ENCODE measurements at regions not wholly inside any gene's neighbourhood (a gene's known extent, or its start where the extent isn't known, plus 50 kb on each side); places are given as distances from the start of the nearest gene placed in this dataset.

DNA sequence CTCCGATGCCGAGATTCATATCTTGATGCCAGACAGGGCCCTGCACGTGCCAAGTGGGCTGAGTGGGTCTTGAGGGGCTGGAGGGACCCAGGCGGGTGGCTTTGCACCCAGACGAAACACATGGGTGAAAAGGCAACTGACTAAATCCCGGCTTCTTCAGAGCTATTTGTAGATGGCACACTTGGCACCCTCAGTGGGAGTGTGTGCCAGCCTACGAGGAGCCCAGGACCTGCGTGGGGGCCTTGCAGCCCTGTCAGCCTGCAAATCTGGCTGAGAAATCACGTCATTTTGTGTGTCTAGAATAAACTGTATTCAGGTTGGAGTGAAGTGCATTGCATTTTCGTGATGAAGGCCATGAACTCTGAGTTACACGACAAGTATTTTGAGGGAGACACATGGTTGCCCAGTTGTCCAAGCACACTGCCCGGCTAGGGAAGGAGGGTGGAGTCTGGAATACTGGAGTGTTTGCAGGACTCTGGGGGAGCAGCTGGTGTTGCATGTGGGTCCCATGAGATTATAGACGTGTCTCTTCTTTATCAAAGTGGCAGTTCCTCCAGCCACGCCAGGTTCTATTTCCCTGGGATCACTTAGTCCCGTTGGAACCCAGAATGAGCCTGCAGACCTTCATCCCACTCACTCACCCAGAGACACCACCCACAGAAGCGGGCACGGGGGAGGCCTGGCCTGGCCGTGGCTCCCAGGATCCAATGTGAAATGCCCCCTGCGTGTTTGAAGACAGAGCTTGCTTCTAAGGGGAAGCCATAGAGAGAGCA lies 60.2 kb downstream of the DLL1 start:
- H3K27ac ChIP-seq (ENCODE audit: low read depth, low read length): no peak overlapping the region
- no peaks in the 10 kb centered on the region for H3K36me3 Mint-ChIP-seq (ENCODE audit: low read depth, unreplicated experiment)
- peaks cover 14% of the 10 kb centered on the region for H3K4me1 Mint-ChIP-seq (ENCODE audit: low read depth, unreplicated experiment)
- no peak overlapping the region for H3K9ac ChIP-seq (ENCODE audit: low read length)
- peaks cover 7% of the 10 kb centered on the region for H3K4me1 ChIP-seq (ENCODE audit: insufficient read depth, low read length)
- no peak overlapping the region for H3K4me3 ChIP-seq (ENCODE audit: insufficient read depth, low read depth, low read length)
- no peaks in the 10 kb centered on the region for H4K20me1 ChIP-seq (ENCODE audit: insufficient read depth, low read length)
- no peaks in the 10 kb centered on the region for H3K27me3 ChIP-seq (ENCODE audit: insufficient read depth, low read length)
- FAIRE-seq (no peak), DNase-seq (ENCODE audit: low read depth) (no peak)
- peak overlapping the region; percentile 82 for H3K27ac Mint-ChIP-seq (ENCODE audit: unreplicated experiment)
- H3K27me3 Mint-ChIP-seq (ENCODE audit: low read depth, unreplicated experiment): peaks cover 33% of the 10 kb centered on the region
- no peak overlapping the region for H3K4me3 Mint-ChIP-seq (ENCODE audit: unreplicated experiment)
- H3K9me3 Mint-ChIP-seq (ENCODE audit: unreplicated experiment): peaks cover 3% of the 10 kb centered on the region
- no peaks in the 10 kb centered on the region for H3K36me3 ChIP-seq (ENCODE audit: insufficient read depth, low read length)
- no peaks in the 10 kb centered on the region for H3K9me3 ChIP-seq (ENCODE audit: insufficient read depth, low read depth, low read length)
- H2AFZ ChIP-seq (ENCODE audit: low read depth, low read length): no peak overlapping the region
- H3K79me2 ChIP-seq (ENCODE audit: insufficient read depth, low read length): no peaks in the 10 kb centered on the region
- no peak for TF ChIP-seq EZH2 (IDR thresholded peaks at IDR 0.05; ENCODE audit: insufficient read depth, low read length)
- TF ChIP-seq, protein P1, sequence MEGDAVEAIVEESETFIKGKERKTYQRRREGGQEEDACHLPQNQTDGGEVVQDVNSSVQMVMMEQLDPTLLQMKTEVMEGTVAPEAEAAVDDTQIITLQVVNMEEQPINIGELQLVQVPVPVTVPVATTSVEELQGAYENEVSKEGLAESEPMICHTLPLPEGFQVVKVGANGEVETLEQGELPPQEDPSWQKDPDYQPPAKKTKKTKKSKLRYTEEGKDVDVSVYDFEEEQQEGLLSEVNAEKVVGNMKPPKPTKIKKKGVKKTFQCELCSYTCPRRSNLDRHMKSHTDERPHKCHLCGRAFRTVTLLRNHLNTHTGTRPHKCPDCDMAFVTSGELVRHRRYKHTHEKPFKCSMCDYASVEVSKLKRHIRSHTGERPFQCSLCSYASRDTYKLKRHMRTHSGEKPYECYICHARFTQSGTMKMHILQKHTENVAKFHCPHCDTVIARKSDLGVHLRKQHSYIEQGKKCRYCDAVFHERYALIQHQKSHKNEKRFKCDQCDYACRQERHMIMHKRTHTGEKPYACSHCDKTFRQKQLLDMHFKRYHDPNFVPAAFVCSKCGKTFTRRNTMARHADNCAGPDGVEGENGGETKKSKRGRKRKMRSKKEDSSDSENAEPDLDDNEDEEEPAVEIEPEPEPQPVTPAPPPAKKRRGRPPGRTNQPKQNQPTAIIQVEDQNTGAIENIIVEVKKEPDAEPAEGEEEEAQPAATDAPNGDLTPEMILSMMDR (IDR thresholded peaks at IDR 0.05; ENCODE audit: insufficient read depth, low read depth, low read length): no peak
- H3K4me2 ChIP-seq (ENCODE audit: low read length): no peak overlapping the region

DNA sequence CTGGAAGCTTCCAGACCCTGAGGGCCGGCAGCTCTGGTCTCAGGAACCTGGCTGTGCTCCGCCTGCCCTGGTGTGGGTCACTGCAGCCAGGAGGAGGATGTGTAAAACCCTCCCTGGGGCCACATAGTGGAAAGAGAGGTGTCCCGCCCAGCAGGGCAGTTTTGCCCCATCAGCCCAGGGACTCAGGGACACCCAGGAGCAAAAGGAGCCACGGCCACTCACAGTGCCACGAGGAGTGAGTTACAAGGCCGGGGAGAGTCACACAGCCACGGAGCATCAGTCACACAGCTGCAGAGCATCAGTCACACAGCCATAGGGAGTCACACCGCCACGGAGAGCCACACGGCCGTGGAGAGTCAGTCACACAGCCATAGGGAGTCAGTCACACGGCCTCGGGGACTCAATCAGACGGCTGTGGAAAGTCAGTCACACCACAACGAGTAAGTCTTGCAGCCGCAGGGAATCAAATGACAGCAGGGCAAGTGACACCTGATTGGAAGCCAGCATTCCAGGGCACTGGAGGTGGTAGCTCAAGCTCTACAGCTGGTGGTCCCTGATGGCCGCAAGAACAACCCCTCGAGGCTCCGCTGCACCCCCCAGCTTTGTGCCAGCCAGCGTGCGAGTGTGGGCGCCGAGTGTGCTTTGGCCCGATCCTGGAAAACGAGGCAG lies 60.9 kb downstream of the DLL1 start:
- Histone ChIP-seq H3K9ac (ENCODE audit: low read length) (no peak overlapping the region), H3K4me1 (ENCODE audit: insufficient read depth, low read length) (peaks cover 11% of the 10 kb centered on the region), H3K36me3 (ENCODE audit: insufficient read depth, low read length) (no peaks in the 10 kb centered on the region), H3K4me3 (ENCODE audit: insufficient read depth, low read depth, low read length) (no peak overlapping the region), H4K20me1 (ENCODE audit: insufficient read depth, low read length) (no peaks in the 10 kb centered on the region), H2AFZ (ENCODE audit: low read depth, low read length) (no peak overlapping the region), H3K79me2 (ENCODE audit: insufficient read depth, low read length) (no peaks in the 10 kb centered on the region), H3K27me3 (ENCODE audit: insufficient read depth, low read length) (no peaks in the 10 kb centered on the region), H3K4me2 (ENCODE audit: low read length) (no peak overlapping the region), H3K9me3 (ENCODE audit: insufficient read depth, low read depth, low read length) (no peaks in the 10 kb centered on the region), H3K27ac (ENCODE audit: low read depth, low read length) (no peak overlapping the region)
- DNase-seq (ENCODE audit: low read depth) (no peak), FAIRE-seq (no peak)
- no peak for TF ChIP-seq EZH2 (IDR thresholded peaks at IDR 0.05; ENCODE audit: insufficient read depth, low read length)
- H3K4me3 Mint-ChIP-seq (ENCODE audit: unreplicated experiment): no peak overlapping the region
- no peak overlapping the region for H3K27ac Mint-ChIP-seq (ENCODE audit: unreplicated experiment)
- H3K9me3 Mint-ChIP-seq (ENCODE audit: unreplicated experiment): peaks cover 3% of the 10 kb centered on the region
- peaks cover 14% of the 10 kb centered on the region for H3K4me1 Mint-ChIP-seq (ENCODE audit: low read depth, unreplicated experiment)
- H3K36me3 Mint-ChIP-seq (ENCODE audit: low read depth, unreplicated experiment): no peaks in the 10 kb centered on the region
- H3K27me3 Mint-ChIP-seq (ENCODE audit: low read depth, unreplicated experiment): peaks cover 34% of the 10 kb centered on the region

DNA sequence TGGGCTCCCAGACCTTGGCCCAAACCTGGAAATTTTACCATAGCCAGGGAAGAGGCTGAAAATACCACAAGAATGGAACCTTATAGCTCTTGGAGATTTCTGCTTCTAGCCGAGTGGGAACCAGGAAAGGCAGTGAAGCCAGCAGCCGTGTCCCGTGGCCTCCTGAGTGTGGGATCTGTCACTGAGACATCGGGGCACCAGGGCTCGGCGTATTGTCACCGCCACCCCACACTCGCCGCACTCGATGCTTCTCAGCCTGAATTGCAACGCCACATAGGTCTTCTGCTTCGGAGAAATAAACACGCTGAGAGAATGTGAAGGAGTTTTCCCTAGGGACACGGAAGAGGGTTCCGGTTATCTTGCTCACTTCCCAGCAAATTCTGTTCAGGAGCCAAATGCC lies 61.5 kb downstream of the DLL1 start:
- H3K4me1 Mint-ChIP-seq (ENCODE audit: low read depth, unreplicated experiment): peaks cover 19% of the 10 kb centered on the region
- no peak overlapping the region for H3K4me2 ChIP-seq (ENCODE audit: low read length)
- no peak overlapping the region for H3K27ac ChIP-seq (ENCODE audit: low read depth, low read length)
- no peaks in the 10 kb centered on the region for H4K20me1 ChIP-seq (ENCODE audit: insufficient read depth, low read length)
- no peaks in the 10 kb centered on the region for H3K27me3 ChIP-seq (ENCODE audit: insufficient read depth, low read length)
- H3K9me3 ChIP-seq (ENCODE audit: insufficient read depth, low read depth, low read length): no peaks in the 10 kb centered on the region
- H3K9ac ChIP-seq (ENCODE audit: low read length): no peak overlapping the region
- no peak overlapping the region for H2AFZ ChIP-seq (ENCODE audit: low read depth, low read length)
- no peaks in the 10 kb centered on the region for H3K79me2 ChIP-seq (ENCODE audit: insufficient read depth, low read length)
- no peak overlapping the region for H3K4me3 Mint-ChIP-seq (ENCODE audit: unreplicated experiment)
- no peak for DNase-seq (ENCODE audit: low read depth)
- H3K27me3 Mint-ChIP-seq (ENCODE audit: low read depth, unreplicated experiment): peaks cover 35% of the 10 kb centered on the region
- H3K4me3 ChIP-seq (ENCODE audit: insufficient read depth, low read depth, low read length): no peak overlapping the region
- peaks cover 3% of the 10 kb centered on the region for H3K9me3 Mint-ChIP-seq (ENCODE audit: unreplicated experiment)
- H3K36me3 Mint-ChIP-seq (ENCODE audit: low read depth, unreplicated experiment): no peaks in the 10 kb centered on the region
- no peaks in the 10 kb centered on the region for H3K36me3 ChIP-seq (ENCODE audit: insufficient read depth, low read length)
- no peak for TF ChIP-seq EZH2 (IDR thresholded peaks at IDR 0.05; ENCODE audit: insufficient read depth, low read length)
- TF ChIP-seq, protein P1 (IDR thresholded peaks at IDR 0.05; ENCODE audit: insufficient read depth, low read depth, low read length): no peak
- peaks cover 16% of the 10 kb centered on the region for H3K4me1 ChIP-seq (ENCODE audit: insufficient read depth, low read length)
- H3K27ac Mint-ChIP-seq (ENCODE audit: unreplicated experiment): no peak overlapping the region
- FAIRE-seq: no peak

Measured in astrocyte (in vitro differentiated cells and primary cell).